Osteoblast (primary cell): ENCODE measurements at regions not wholly inside any gene's neighbourhood (a gene's known extent, or its start where the extent isn't known, plus 50 kb on each side); places are given as distances from the start of the nearest gene placed in this dataset.

Experiments used
- DNase-seq: peaks from one replicate; pipeline ENCODE4 v3.0.0; 2011; ENCODE audit warnings: low spot score, mixed read lengths; ENCODE audit not compliant: insufficient read length; ENCODE audit errors: missing footprints
- H2AFZ ChIP-seq: 2 replicates; pipeline ENCODE4 v1.6.0; 2011; ENCODE audit warnings: mild to moderate bottlenecking, low read length
- H3K27ac ChIP-seq: 2 replicates; pipeline ENCODE4 v1.5.1; 2011; ENCODE audit warnings: mild to moderate bottlenecking, low read depth, low read length, moderate library complexity
- H3K27me3 ChIP-seq: 2 replicates; pipeline ENCODE4 v1.6.0; 2012; ENCODE audit warnings: mild to moderate bottlenecking, control low read depth, inconsistent platforms, low read length, moderate library complexity; ENCODE audit not compliant: insufficient read depth
- H3K36me3 ChIP-seq: 2 replicates; pipeline ENCODE4 v1.5.1; 2011; ENCODE audit warnings: mild to moderate bottlenecking, low read length, control low read depth, moderate library complexity; ENCODE audit not compliant: insufficient read depth
- H3K4me1 ChIP-seq: 2 replicates; pipeline ENCODE4 v1.5.1; 2011; ENCODE audit warnings: mild to moderate bottlenecking, low read length, control low read depth, moderate library complexity; ENCODE audit not compliant: insufficient read depth
- H3K4me2 ChIP-seq: 2 replicates; pipeline ENCODE4 v1.6.0; 2011; ENCODE audit warnings: mild to moderate bottlenecking, low read length; ENCODE audit not compliant: insufficient read depth
- H3K4me3 ChIP-seq: fragments of 200-600 bp; sonication (generic); 3 replicates; pipeline ENCODE4 v1.5.1; 2012; ENCODE audit warnings: mild to moderate bottlenecking, low read length, inconsistent platforms; ENCODE audit not compliant: insufficient read depth
- H3K79me2 ChIP-seq: 2 replicates; pipeline ENCODE4 v1.6.0; 2012; ENCODE audit warnings: mild to moderate bottlenecking, low read length, control low read depth, inconsistent platforms; ENCODE audit not compliant: insufficient read depth
- H3K9me3 ChIP-seq: 2 replicates; pipeline ENCODE4 v1.5.1; 2011; ENCODE audit warnings: low read depth, low read length, control low read depth
- H4K20me1 ChIP-seq: 2 replicates; pipeline ENCODE4 v1.6.0; 2012; ENCODE audit warnings: mild to moderate bottlenecking, low read length, control low read depth; ENCODE audit not compliant: insufficient read depth
- CTCF ChIP-seq: IDR thresholded peaks from 2 replicates; pipeline ENCODE4 v1.5.1; 2011; ENCODE audit warnings: mild to moderate bottlenecking, low read depth, low read length, moderate library complexity; ENCODE audit errors: extremely low read depth

DNA sequence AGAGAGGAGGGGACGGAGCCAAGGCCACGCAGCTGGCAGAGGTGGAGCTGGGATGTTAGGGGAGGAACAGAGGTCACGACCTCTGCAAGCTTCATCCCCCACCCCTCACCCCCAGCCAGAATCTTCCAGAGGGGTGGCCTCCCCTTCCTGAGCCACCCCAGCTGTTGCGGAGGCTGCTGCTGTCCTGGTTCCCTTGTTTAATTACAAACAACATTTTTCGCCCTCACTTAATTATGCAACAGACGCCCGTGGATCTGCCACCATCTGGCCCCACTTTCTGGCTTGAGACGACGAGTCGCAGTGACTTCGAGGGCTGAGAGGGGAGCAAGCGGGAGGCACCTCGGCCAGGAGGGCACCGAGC, 153.7 kb upstream of the PTPN1 start:
- Histone ChIP-seq H3K4me2 (no peak overlapping the region), H3K27me3 (no peaks in the 10 kb centered on the region), H3K27ac (no peak overlapping the region), H3K79me2 (no peaks in the 10 kb centered on the region), H3K36me3 (no peaks in the 10 kb centered on the region), H2AFZ (no peak overlapping the region), H3K9me3 (no peaks in the 10 kb centered on the region), H4K20me1 (no peaks in the 10 kb centered on the region), H3K4me1 (no peaks in the 10 kb centered on the region), H3K4me3 (no peak overlapping the region)
- DNase-seq: no peak
- TF ChIP-seq CTCF: no peak

DNA sequence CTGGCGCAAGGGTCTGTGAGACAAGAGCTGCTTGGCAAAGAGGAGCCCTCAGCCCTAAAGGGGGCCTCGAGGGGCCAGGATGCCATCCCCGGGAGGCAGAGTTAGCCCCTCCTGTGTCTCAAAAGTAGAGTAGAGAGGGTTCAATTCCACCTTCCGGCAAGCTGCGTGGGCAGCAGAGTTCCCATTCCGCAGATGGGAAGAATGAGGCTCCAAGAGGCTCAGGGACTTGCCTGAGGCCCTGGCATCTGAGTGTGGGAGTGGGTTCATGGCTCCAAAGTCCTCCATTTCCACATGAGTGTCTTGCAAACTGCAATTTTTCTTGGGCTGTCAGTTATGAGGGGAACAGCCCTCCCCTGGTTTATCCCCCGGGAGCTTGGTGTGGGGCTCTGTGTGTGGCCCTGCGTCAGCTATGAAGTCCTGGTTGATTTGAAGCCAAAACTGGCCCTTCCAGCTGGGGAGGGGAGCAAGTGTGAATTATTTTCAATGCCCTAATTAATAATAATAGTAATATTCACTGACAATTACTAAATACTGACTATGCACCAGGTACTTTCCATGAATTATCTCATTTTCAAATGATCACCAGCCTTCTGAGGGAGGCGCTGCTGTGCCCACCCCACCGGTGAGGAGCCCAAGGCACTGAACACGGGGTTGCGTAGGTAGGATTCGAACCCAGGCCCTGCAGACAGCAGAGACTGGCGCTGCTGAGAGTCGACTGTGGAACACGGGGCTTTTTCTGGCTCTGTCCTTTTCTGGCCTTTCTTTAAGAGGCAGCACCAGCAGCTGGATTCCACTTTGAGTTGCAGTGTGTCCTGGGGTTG, 153.0 kb upstream of the PTPN1 start:
- H3K27ac ChIP-seq: no peak overlapping the region
- no peaks in the 10 kb centered on the region for H3K79me2 ChIP-seq
- H4K20me1 ChIP-seq: no peaks in the 10 kb centered on the region
- no peak for TF ChIP-seq CTCF
- no peak for DNase-seq
- no peaks in the 10 kb centered on the region for H3K36me3 ChIP-seq
- no peak overlapping the region for H2AFZ ChIP-seq
- H3K4me1 ChIP-seq: no peaks in the 10 kb centered on the region
- H3K9me3 ChIP-seq: no peaks in the 10 kb centered on the region
- no peaks in the 10 kb centered on the region for H3K27me3 ChIP-seq
- H3K4me3 ChIP-seq: no peak overlapping the region
- H3K4me2 ChIP-seq: no peak overlapping the region

GRCh38 chr20:50357783-50358161, 152.4 kb upstream of the PTPN1 start:
- Histone ChIP-seq H3K4me2 (no peak overlapping the region), H2AFZ (no peak overlapping the region), H3K4me1 (no peaks in the 10 kb centered on the region), H3K27me3 (no peaks in the 10 kb centered on the region), H3K4me3 (no peak overlapping the region), H3K27ac (no peak overlapping the region), H3K9me3 (no peaks in the 10 kb centered on the region), H3K36me3 (no peaks in the 10 kb centered on the region), H4K20me1 (no peaks in the 10 kb centered on the region), H3K79me2 (no peaks in the 10 kb centered on the region)
- no peak for TF ChIP-seq CTCF
- DNase-seq: no peak

DNA sequence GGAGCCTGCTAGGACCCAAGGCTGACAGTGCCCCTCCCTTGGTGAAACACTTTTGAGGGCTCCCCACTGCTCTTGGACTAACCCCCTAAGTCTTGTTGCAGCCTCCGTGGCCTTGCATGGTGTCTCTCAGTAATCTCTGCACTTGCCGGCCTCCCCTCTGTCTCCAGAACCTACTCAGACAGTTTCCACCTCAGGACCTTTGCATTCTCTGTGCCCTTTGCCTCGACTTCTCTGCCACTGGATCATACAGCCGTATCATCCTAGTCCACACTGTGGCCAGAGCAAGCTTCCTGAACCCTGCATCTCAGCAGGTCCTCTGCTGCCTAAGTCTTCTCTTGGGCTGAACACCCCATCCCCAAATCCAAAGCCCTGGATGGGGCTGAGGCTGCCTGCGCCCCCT, 152.0 kb upstream of the PTPN1 start:
- no peaks in the 10 kb centered on the region for H3K9me3 ChIP-seq
- no peaks in the 10 kb centered on the region for H3K27me3 ChIP-seq
- H3K4me1 ChIP-seq: no peaks in the 10 kb centered on the region
- no peak overlapping the region for H2AFZ ChIP-seq
- no peak overlapping the region for H3K4me2 ChIP-seq
- no peak overlapping the region for H3K27ac ChIP-seq
- DNase-seq: no peak
- H3K4me3 ChIP-seq: no peak overlapping the region
- no peaks in the 10 kb centered on the region for H3K79me2 ChIP-seq
- H4K20me1 ChIP-seq: no peaks in the 10 kb centered on the region
- TF ChIP-seq CTCF: no peak
- no peaks in the 10 kb centered on the region for H3K36me3 ChIP-seq
